HEK293T (cell line): ENCODE measurements at regions not wholly inside any gene's neighbourhood (a gene's known extent, or its start where the extent isn't known, plus 50 kb on each side); places are given as distances from the start of the nearest gene placed in this dataset.

Source experiments
- ARNT ChIP-seq: fragments of 450-650 bp; IDR thresholded peaks from 2 replicates; pipeline ENCODE4 v1.6.1; 2017; ENCODE audit warnings: mild to moderate bottlenecking
- BHLHE40 ChIP-seq: fragments of 450-650 bp; IDR thresholded peaks from 2 replicates; pipeline ENCODE4 v1.6.1; 2016; ENCODE audit warnings: mild to moderate bottlenecking, moderate library complexity, borderline replicate concordance
- ELF4 ChIP-seq: fragments of 450-650 bp; IDR thresholded peaks from 2 replicates; pipeline ENCODE4 v1.6.1; 2017; ENCODE audit warnings: antibody characterized with exemption
- FOXK2 ChIP-seq: fragments of 450-650 bp; IDR thresholded peaks from 2 replicates; pipeline ENCODE4 v1.6.1; 2016; ENCODE audit warnings: mild to moderate bottlenecking
- SP1 ChIP-seq: fragments of 450-650 bp; IDR thresholded peaks from 2 replicates; pipeline ENCODE4 v1.6.1; 2017

- TF ChIP-seq ARNT (no peak), SP1 (no peak), ELF4 (no peak), BHLHE40 (no peak), FOXK2 (no peak)
Observed at GRCh38 chr17:72361892-72362291, 241.1 kb downstream of the SOX9 start.
